HCT116 (cell line): ENCODE measurements at regions not wholly inside any gene's neighbourhood (a gene's known extent, or its start where the extent isn't known, plus 50 kb on each side); places are given as distances from the start of the nearest gene placed in this dataset.

ENCODE experiments used
- ATAC-seq: fragments of 200-7000 bp; cut with Tn5 transposase; 2 replicates; pipeline ENCODE4 v1.9.1; 2020; ENCODE audit warnings: mild to moderate bottlenecking, moderate library complexity
- BruUV-seq: library from RNA; stranded (reverse); fragments of 400-500 nt; replicated peaks from 2 replicates; lab custom pipeline; 2021; lab: Mats Ljungman, UMichigan
- CTCF ChIA-PET: fragments of 300-600 bp; sonication (Branson Sonifier 250); formaldehyde crosslinking; loops from one replicate; lab custom pipeline; 2021; ENCODE audit warnings: antibody characterized with exemption; lab: Charles Lee
- POLR2A ChIA-PET: fragments of 300-600, 350-600 bp; sonication (Branson Sonifier 250); formaldehyde crosslinking; loops from one replicate; lab custom pipeline; 2021; ENCODE audit warnings: antibody characterized with exemption; lab: Charles Lee
- RAD21 ChIA-PET, 2 experiments: fragments of 300-600 bp; sonication (Branson Sonifier 250); formaldehyde crosslinking; loops; one replicate each; lab custom pipeline; 2023; ENCODE audit warnings: low total read pairs in 2 of 2; ENCODE audit not compliant: uncharacterized antibody in 2 of 2, unreplicated experiment in 2 of 2, low non-redundant PET in 1 of 2; lab: Charles Lee
- DNase-seq: peaks from one replicate; pipeline ENCODE4 v3.0.0-alpha.2; 2010; ENCODE audit warnings: low read depth, low spot score
- H2AFZ ChIP-seq: fragments of 200-600 bp; shearing (Covaris generic), sonication (generic); 2 replicates; pipeline ENCODE4 v1.6.1; 2017; ENCODE audit warnings: low read depth, mixed run types, mixed read lengths, antibody characterized with exemption, low read length; ENCODE audit not compliant: poor library complexity, severe bottlenecking
- H3K27ac ChIP-seq: 2 replicates; pipeline ENCODE4 v1.5.1; 2012; ENCODE audit warnings: low read depth, low read length
- H3K27me3 ChIP-seq: fragments of 200-600 bp; sonication (generic); 2 replicates; pipeline ENCODE4 v1.6.1; 2016; ENCODE audit warnings: mixed run types, low read length, mixed read lengths; ENCODE audit not compliant: insufficient read depth
- H3K36me3 ChIP-seq, 2 experiments: fragments of 200-500 bp in 1 of 2; fragments of 200-600 bp in 1 of 2; sonication (Bioruptor generic) in 1 of 2; sonication (generic) in 1 of 2; 2 replicates each; pipeline versions ENCODE4 v1.5.1 to v1.6.1; 2014 to 2016; ENCODE audit warnings: low read length in 2 of 2, inconsistent platforms in 1 of 2, mixed read lengths in 1 of 2, mixed run types in 1 of 2; ENCODE audit not compliant: insufficient read depth in 2 of 2, control insufficient read depth in 1 of 2
- H3K4me1 ChIP-seq, 2 experiments: fragments of 200-600 bp in 1 of 2; sonication (generic) in 1 of 2; 2 replicates each; pipeline versions ENCODE4 v1.5.1 to v1.6.1; 2012 to 2017; ENCODE audit warnings: low read length in 2 of 2, inconsistent platforms in 1 of 2, mild to moderate bottlenecking in 1 of 2, mixed read lengths in 1 of 2, mixed run types in 1 of 2, moderate library complexity in 1 of 2; ENCODE audit not compliant: insufficient read depth in 2 of 2, control insufficient read depth in 1 of 2
- H3K4me2 ChIP-seq: fragments of 200-600 bp; sonication (generic); 2 replicates; pipeline ENCODE4 v1.6.1; 2017; ENCODE audit warnings: mixed run types, low read length, mixed read lengths
- H3K4me3 ChIP-seq, 2 experiments: fragments of 200-600 bp in 1 of 2; sonication (generic) in 1 of 2; replicated peaks in 1 of 2; 2 replicates each; pipeline ENCODE4 v1.5.1; 2011 to 2016; ENCODE audit warnings: low read length in 2 of 2, control low read depth in 1 of 2, low read depth in 1 of 2, mild to moderate bottlenecking in 1 of 2, mixed read lengths in 1 of 2, mixed run types in 1 of 2
- H3K79me2 ChIP-seq: fragments of 200-600 bp; sonication (generic); 2 replicates; pipeline ENCODE4 v1.6.1; 2017; ENCODE audit warnings: mild to moderate bottlenecking, mixed run types, low read length, moderate library complexity, mixed read lengths; ENCODE audit not compliant: insufficient read depth
- H3K9ac ChIP-seq: fragments of 200-600 bp; sonication (generic); 2 replicates; pipeline ENCODE4 v1.6.1; 2016; ENCODE audit warnings: low read length, mixed read lengths
- H3K9me2 ChIP-seq: fragments of 200-600 bp; sonication (generic), shearing (Covaris generic); 2 replicates; pipeline ENCODE4 v1.6.1; 2017; ENCODE audit warnings: mixed run types, mild to moderate bottlenecking, moderate library complexity; ENCODE audit not compliant: insufficient read depth
- H3K9me3 ChIP-seq, 2 experiments: fragments of 200-500 bp in 1 of 2; fragments of 200-600 bp in 1 of 2; sonication (Bioruptor generic) in 1 of 2; sonication (generic) in 1 of 2; 2 replicates each; pipeline ENCODE4 v1.6.1; 2014 to 2017; ENCODE audit warnings: low read length in 2 of 2, mixed read lengths in 2 of 2, inconsistent platforms in 1 of 2, low read depth in 1 of 2, mild to moderate bottlenecking in 1 of 2, mixed run types in 1 of 2, moderate library complexity in 1 of 2; ENCODE audit not compliant: control insufficient read depth in 1 of 2, insufficient read depth in 1 of 2
- H4K20me1 ChIP-seq: fragments of 200-600 bp; sonication (generic), shearing (Covaris generic); 2 replicates; pipeline ENCODE4 v1.6.1; 2017; ENCODE audit warnings: mixed run types, mild to moderate bottlenecking, moderate library complexity; ENCODE audit not compliant: insufficient read depth
- CBX3 ChIP-seq: IDR thresholded peaks from 2 replicates; pipeline ENCODE4 v1.6.1; 2012; ENCODE audit warnings: low read depth
- CEBPB ChIP-seq: IDR thresholded peaks from 2 replicates; pipeline ENCODE4 v1.6.1; 2012; ENCODE audit warnings: low read depth
- CTCF ChIP-seq, 3 experiments: fragments of 200-600 bp in 1 of 3; sonication (generic) in 1 of 3; IDR thresholded peaks in 2 of 3; conservative IDR thresholded peaks in 1 of 3; 2 replicates each; pipeline ENCODE4 v1.5.1; 2012 to 2017; ENCODE audit warnings: low read depth in 2 of 3, low read length in 2 of 3, antibody characterized with exemption in 1 of 3, borderline replicate concordance in 1 of 3, control low read depth in 1 of 3, mild to moderate bottlenecking in 1 of 3, mixed read lengths in 1 of 3, mixed run types in 1 of 3, moderate library complexity in 1 of 3; ENCODE audit not compliant: insufficient read depth in 1 of 3
- EGR1 ChIP-seq: IDR thresholded peaks from 2 replicates; pipeline ENCODE4 v1.6.1; 2012; ENCODE audit warnings: low read depth
- ELF1 ChIP-seq: IDR thresholded peaks from 2 replicates; pipeline ENCODE4 v1.6.1; 2012; ENCODE audit warnings: low read depth, borderline replicate concordance
- EZH2 ChIP-seq: fragments of 200-600 bp; sonication (generic); IDR thresholded peaks from 2 replicates; pipeline ENCODE4 v1.6.1; 2017; ENCODE audit warnings: antibody characterized with exemption, mixed run types
- EZH2phosphoT487 ChIP-seq: fragments of 200-600 bp; IDR thresholded peaks from 2 replicates; pipeline ENCODE4 v1.6.1; 2018; ENCODE audit warnings: antibody characterized with exemption, borderline replicate concordance
- FOSL1 ChIP-seq: IDR thresholded peaks from 2 replicates; pipeline ENCODE4 v1.6.1; 2012; ENCODE audit warnings: low read depth
- JUND ChIP-seq: IDR thresholded peaks from 2 replicates; pipeline ENCODE4 v1.6.1; 2012
- POLR2A ChIP-seq: IDR thresholded peaks from 2 replicates; pipeline ENCODE4 v1.7.0; 2011; ENCODE audit warnings: borderline replicate concordance; ENCODE audit not compliant: insufficient read depth, insufficient read length; ENCODE audit errors: extremely low read depth
- RAD21 ChIP-seq: IDR thresholded peaks from 2 replicates; pipeline ENCODE4 v1.6.1; 2012; ENCODE audit warnings: low read depth, mild to moderate bottlenecking
- SIN3A ChIP-seq: IDR thresholded peaks from 2 replicates; pipeline ENCODE4 v1.6.1; 2012; ENCODE audit warnings: low read depth
- SP1 ChIP-seq: IDR thresholded peaks from 2 replicates; pipeline ENCODE4 v1.6.1; 2012; ENCODE audit warnings: low read depth
- SRF ChIP-seq: IDR thresholded peaks from 2 replicates; pipeline ENCODE4 v1.6.1; 2012; ENCODE audit warnings: low read depth
- TCF7L2 ChIP-seq: IDR thresholded peaks from 2 replicates; pipeline ENCODE4 v1.7.0; 2011; ENCODE audit warnings: borderline replicate concordance, inconsistent platforms; ENCODE audit not compliant: insufficient read depth, insufficient read length; ENCODE audit errors: extremely low read depth
- YY1 ChIP-seq: IDR thresholded peaks from 2 replicates; pipeline ENCODE4 v1.6.1; 2011; ENCODE audit warnings: low read length, low read depth, moderate library complexity, mild to moderate bottlenecking; ENCODE audit not compliant: insufficient replicate concordance; ENCODE audit errors: extremely low read depth
- ZFX ChIP-seq: fragments of 450-650 bp; IDR thresholded peaks from 2 replicates; pipeline ENCODE4 v1.6.1; 2017
- ZNF274 ChIP-seq: fragments of 200-500 bp; sonication (Bioruptor generic); IDR thresholded peaks from 2 replicates; pipeline ENCODE4 v1.6.1; 2014; ENCODE audit warnings: mild to moderate bottlenecking, low read depth, low read length, inconsistent platforms
- intact Hi-C: fragments of 100-400 bp; cut with micrococcal nuclease; formaldehyde crosslinking; loops from 2 replicates; pipeline ENCODE4 v1.10.0; 2022
- TF ChIP-seq, protein P1 (sequence below): IDR thresholded peaks from 2 replicates; pipeline ENCODE4 v1.6.1; 2012
- TF ChIP-seq, protein P2 (sequence below): IDR thresholded peaks from 2 replicates; pipeline ENCODE4 v1.6.1; 2012

GRCh38 chr3:71847794-71848193 is 62.8 kb upstream of the PROK2 start:
- peaks cover 8% of the 10 kb centered on the region; the same call in 1 of the 2 replicates for H3K27me3 ChIP-seq
- no peaks in the 10 kb centered on the region for H3K4me1 ChIP-seq
- POLR2A ChIA-PET: no interaction called here
- H3K9me3 ChIP-seq: no peaks in the 10 kb centered on the region
- DNase-seq: no peak
- H3K9me2 ChIP-seq: no peaks in the 10 kb centered on the region
- TF ChIP-seq SP1 (no peak), FOSL1 (no peak), CTCF (IDR thresholded peaks at IDR 0.05 in 2 of 3, conservative IDR thresholded peaks at IDR 0.05 in 1 of 3; ENCODE audit: borderline replicate concordance in 1 of 3, insufficient read depth in 1 of 3, low read depth in 2 of 3, low read length in 2 of 3) (no peak), ZFX (no peak), TCF7L2 (no peak), CEBPB (no peak), EZH2 (no peak), ELF1 (no peak), POLR2A (no peak), EZH2phosphoT487 (no peak), YY1 (no peak), EGR1 (no peak), RAD21 (no peak), CBX3 (no peak), JUND (no peak), SIN3A (no peak), ZNF274 (no peak), SRF (no peak)
- TF ChIP-seq, protein P1, sequence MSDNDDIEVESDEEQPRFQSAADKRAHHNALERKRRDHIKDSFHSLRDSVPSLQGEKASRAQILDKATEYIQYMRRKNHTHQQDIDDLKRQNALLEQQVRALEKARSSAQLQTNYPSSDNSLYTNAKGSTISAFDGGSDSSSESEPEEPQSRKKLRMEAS: no peak
- TF ChIP-seq, protein P2, sequence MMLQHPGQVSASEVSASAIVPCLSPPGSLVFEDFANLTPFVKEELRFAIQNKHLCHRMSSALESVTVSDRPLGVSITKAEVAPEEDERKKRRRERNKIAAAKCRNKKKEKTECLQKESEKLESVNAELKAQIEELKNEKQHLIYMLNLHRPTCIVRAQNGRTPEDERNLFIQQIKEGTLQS: no peak
- intact Hi-C loops: no loop called here
- no peak for ATAC-seq
- no peaks in the 10 kb centered on the region for H3K79me2 ChIP-seq
- H2AFZ ChIP-seq: no peak overlapping the region
- no peaks in the 10 kb centered on the region for H3K36me3 ChIP-seq
- BruUV-seq: no TSS peak
- RAD21 ChIA-PET: no interaction called here
- no peaks in the 10 kb centered on the region for H4K20me1 ChIP-seq
- no peak overlapping the region for H3K4me3 ChIP-seq
- H3K9ac ChIP-seq: no peak overlapping the region
- CTCF ChIA-PET: no interaction called here
- no peak overlapping the region for H3K27ac ChIP-seq
- no peak overlapping the region for H3K4me2 ChIP-seq
